ENCODE measurements at regions not wholly inside any gene's neighbourhood (a gene's known extent, or its start where the extent isn't known, plus 50 kb on each side); places are given as distances from the start of the nearest gene placed in this dataset.
"Not testable (repeated sequence)": the region's sequence is repeated elsewhere in the genome, so short reads cannot be mapped to it uniquely, and the experiment has no call there.

- no peak for TF ChIP-seq POLR2A (IDR thresholded peaks at IDR 0.05; ENCODE audit: low read depth, low read length)
- TF ChIP-seq POU2F2 (IDR thresholded peaks at IDR 0.05; ENCODE audit: low read depth, low read length): no peak
- no peak for TF ChIP-seq SPI1 (IDR thresholded peaks at IDR 0.05; ENCODE audit: low read depth, low read length)
- TF ChIP-seq POLR2AphosphoS5 (IDR thresholded peaks at IDR 0.05; ENCODE audit: low read depth, low read length): no peak
- TF ChIP-seq PAX5 (IDR thresholded peaks at IDR 0.05; ENCODE audit: insufficient read depth, low read length, severe bottlenecking): no peak
- no peak for TF ChIP-seq TAF1 (IDR thresholded peaks at IDR 0.05; ENCODE audit: low read depth, low read length)
- DNase-seq (ENCODE audit: insufficient read length, low spot score) (no peak), FAIRE-seq (no peak)
These were observed 523.1 kb downstream of the CHSY3 start for GRCh38 chr5:130427222-130427955.

- TF ChIP-seq POLR2A (IDR thresholded peaks at IDR 0.05; ENCODE audit: low read depth, low read length) (no peak), TAF1 (IDR thresholded peaks at IDR 0.05; ENCODE audit: low read depth, low read length) (no peak), SPI1 (IDR thresholded peaks at IDR 0.05; ENCODE audit: low read depth, low read length) (no peak), POU2F2 (IDR thresholded peaks at IDR 0.05; ENCODE audit: low read depth, low read length) (no peak), POLR2AphosphoS5 (IDR thresholded peaks at IDR 0.05; ENCODE audit: low read depth, low read length) (no peak), PAX5 (IDR thresholded peaks at IDR 0.05; ENCODE audit: insufficient read depth, low read length, severe bottlenecking) (no peak)
- no peak for FAIRE-seq
- no peak for DNase-seq (ENCODE audit: insufficient read length, low spot score)
These were observed 521.2 kb downstream of the CHSY3 start for GRCh38 chr5:130425424-130425823.

GRCh38 chr5:130424341-130424740 lies 520.1 kb downstream of the CHSY3 start:
- TF ChIP-seq PAX5 (IDR thresholded peaks at IDR 0.05; ENCODE audit: insufficient read depth, low read length, severe bottlenecking): no peak
- no peak for TF ChIP-seq POLR2AphosphoS5 (IDR thresholded peaks at IDR 0.05; ENCODE audit: low read depth, low read length)
- TF ChIP-seq POU2F2 (IDR thresholded peaks at IDR 0.05; ENCODE audit: low read depth, low read length): no peak
- TF ChIP-seq SPI1 (IDR thresholded peaks at IDR 0.05; ENCODE audit: low read depth, low read length): no peak
- TF ChIP-seq POLR2A (IDR thresholded peaks at IDR 0.05; ENCODE audit: low read depth, low read length): no peak
- no peak for TF ChIP-seq TAF1 (IDR thresholded peaks at IDR 0.05; ENCODE audit: low read depth, low read length)
- no peak for DNase-seq (ENCODE audit: insufficient read length, low spot score)

GRCh38 chr5:130402906-130403305 lies 498.6 kb downstream of the CHSY3 start:
- DNase-seq (ENCODE audit: insufficient read length, low spot score) (no peak), FAIRE-seq (no peak)
- TF ChIP-seq POU2F2 (IDR thresholded peaks at IDR 0.05; ENCODE audit: low read depth, low read length) (no peak), POLR2A (IDR thresholded peaks at IDR 0.05; ENCODE audit: low read depth, low read length) (no peak), SPI1 (IDR thresholded peaks at IDR 0.05; ENCODE audit: low read depth, low read length) (no peak)

More at GRCh38 chr5:130424341-130424740, 520.1 kb downstream of the CHSY3 start:
- FAIRE-seq: no peak

- FAIRE-seq (no peak), DNase-seq (ENCODE audit: insufficient read length, low spot score) (no peak)
- TF ChIP-seq POU2F2 (IDR thresholded peaks at IDR 0.05; ENCODE audit: low read depth, low read length) (no peak), TAF1 (IDR thresholded peaks at IDR 0.05; ENCODE audit: low read depth, low read length) (no peak), POLR2AphosphoS5 (IDR thresholded peaks at IDR 0.05; ENCODE audit: low read depth, low read length) (no peak), SPI1 (IDR thresholded peaks at IDR 0.05; ENCODE audit: low read depth, low read length) (no peak), POLR2A (IDR thresholded peaks at IDR 0.05; ENCODE audit: low read depth, low read length) (no peak), PAX5 (IDR thresholded peaks at IDR 0.05; ENCODE audit: insufficient read depth, low read length, severe bottlenecking) (no peak)
These were observed 495.8 kb downstream of the CHSY3 start for GRCh38 chr5:130400091-130400490.

- TF ChIP-seq POLR2A (IDR thresholded peaks at IDR 0.05; ENCODE audit: low read depth, low read length) (no peak), PAX5 (IDR thresholded peaks at IDR 0.05; ENCODE audit: insufficient read depth, low read length, severe bottlenecking) (no peak), POU2F2 (IDR thresholded peaks at IDR 0.05; ENCODE audit: low read depth, low read length) (no peak), TAF1 (IDR thresholded peaks at IDR 0.05; ENCODE audit: low read depth, low read length) (no peak), POLR2AphosphoS5 (IDR thresholded peaks at IDR 0.05; ENCODE audit: low read depth, low read length) (no peak), SPI1 (IDR thresholded peaks at IDR 0.05; ENCODE audit: low read depth, low read length) (no peak)
- FAIRE-seq: no peak
- DNase-seq (ENCODE audit: insufficient read length, low spot score): no peak
These were observed 494.6 kb downstream of the CHSY3 start for GRCh38 chr5:130398825-130399224.

GRCh38 chr5:130397727-130398126 lies 493.5 kb downstream of the CHSY3 start:
- not testable (repeated sequence) for FAIRE-seq; DNase-seq (ENCODE audit: insufficient read length, low spot score)

- FAIRE-seq: no peak
- no peak for DNase-seq (ENCODE audit: insufficient read length, low spot score)
- TF ChIP-seq PAX5 (IDR thresholded peaks at IDR 0.05; ENCODE audit: insufficient read depth, low read length, severe bottlenecking) (no peak), SPI1 (IDR thresholded peaks at IDR 0.05; ENCODE audit: low read depth, low read length) (no peak), TAF1 (IDR thresholded peaks at IDR 0.05; ENCODE audit: low read depth, low read length) (no peak), POU2F2 (IDR thresholded peaks at IDR 0.05; ENCODE audit: low read depth, low read length) (no peak), POLR2A (IDR thresholded peaks at IDR 0.05; ENCODE audit: low read depth, low read length) (no peak), POLR2AphosphoS5 (IDR thresholded peaks at IDR 0.05; ENCODE audit: low read depth, low read length) (no peak)
These were observed 492.9 kb downstream of the CHSY3 start for GRCh38 chr5:130397132-130397531.

- not testable (repeated sequence) for DNase-seq (ENCODE audit: insufficient read length, low spot score); FAIRE-seq
These were observed 487.5 kb downstream of the CHSY3 start for GRCh38 chr5:130391727-130392264.

GRCh38 chr5:130386155-130386554 lies 481.9 kb downstream of the CHSY3 start:
- TF ChIP-seq PAX5 (IDR thresholded peaks at IDR 0.05; ENCODE audit: insufficient read depth, low read length, severe bottlenecking) (no peak), POLR2AphosphoS5 (IDR thresholded peaks at IDR 0.05; ENCODE audit: low read depth, low read length) (no peak), SPI1 (IDR thresholded peaks at IDR 0.05; ENCODE audit: low read depth, low read length) (no peak), POLR2A (IDR thresholded peaks at IDR 0.05; ENCODE audit: low read depth, low read length) (no peak), POU2F2 (IDR thresholded peaks at IDR 0.05; ENCODE audit: low read depth, low read length) (no peak), TAF1 (IDR thresholded peaks at IDR 0.05; ENCODE audit: low read depth, low read length) (no peak)
- FAIRE-seq: no peak
- DNase-seq (ENCODE audit: insufficient read length, low spot score): no peak
